MCF 10A (cell line): ENCODE measurements at regions not wholly inside any gene's neighbourhood (a gene's known extent, or its start where the extent isn't known, plus 50 kb on each side); places are given as distances from the start of the nearest gene placed in this dataset.
"Not testable (repeated sequence)": the region's sequence is repeated elsewhere in the genome, so short reads cannot be mapped to it uniquely, and the experiment has no call there.

ENCODE experiments used
- BruUV-seq: library from RNA; stranded (reverse); fragments of 400-500 nt; replicated peaks from 2 replicates; lab custom pipeline; 2021; lab: Mats Ljungman, UMichigan
- CTCF ChIA-PET: fragments of 300-600 bp; sonication (Branson Sonifier 250); formaldehyde crosslinking; extraction: SDS; loops from one replicate; lab custom pipeline; 2021; ENCODE audit warnings: antibody characterized with exemption, inconsistent platforms; lab: Yijun Ruan, JAX
- POLR2A ChIA-PET: fragments of 300-600, 350-650 bp; sonication (Branson Sonifier 250); formaldehyde crosslinking; extraction: SDS; loops from one replicate; lab custom pipeline; 2020; ENCODE audit warnings: antibody characterized with exemption, inconsistent platforms; lab: Yijun Ruan, JAX
- DNase-seq: peaks from one replicate; pipeline ENCODE4 v3.0.0-alpha.2; 2018; ENCODE audit not compliant: unreplicated experiment
- H3K27ac Mint-ChIP-seq: one replicate; pipeline ENCODE4 v1.8.0; 2022; ENCODE audit warnings: mild to moderate bottlenecking, low read depth, mixed read lengths; ENCODE audit not compliant: unreplicated experiment
- H3K27me3 Mint-ChIP-seq: one replicate; pipeline ENCODE4 v1.8.0; 2022; ENCODE audit warnings: mixed read lengths; ENCODE audit not compliant: insufficient read depth, unreplicated experiment
- H3K36me3 Mint-ChIP-seq: one replicate; pipeline ENCODE4 v1.8.0; 2022; ENCODE audit warnings: mild to moderate bottlenecking, moderate library complexity, mixed read lengths; ENCODE audit not compliant: insufficient read depth, unreplicated experiment
- H3K4me1 Mint-ChIP-seq: one replicate; pipeline ENCODE4 v1.8.0; 2022; ENCODE audit warnings: mixed read lengths; ENCODE audit not compliant: insufficient read depth, unreplicated experiment
- H3K4me3 Mint-ChIP-seq: one replicate; pipeline ENCODE4 v1.8.0; 2022; ENCODE audit warnings: mild to moderate bottlenecking, moderate library complexity, mixed read lengths; ENCODE audit not compliant: unreplicated experiment
- H3K9me3 Mint-ChIP-seq: one replicate; pipeline ENCODE4 v1.8.0; 2022; ENCODE audit warnings: mixed read lengths; ENCODE audit not compliant: unreplicated experiment
- CTCF ChIP-seq: fragments of 200-600 bp; IDR thresholded peaks from one replicate; pipeline ENCODE4 v1.8.0; 2022; ENCODE audit warnings: antibody characterized with exemption, mild to moderate bottlenecking; ENCODE audit not compliant: unreplicated experiment
- intact Hi-C: fragments of 100-400 bp; cut with micrococcal nuclease; formaldehyde crosslinking; loops from 2 replicates; pipeline ENCODE4 v1.14.1; 2022

GRCh38 chr5:100709771-100710170, 174.6 kb downstream of the FAM174A start:
- intact Hi-C loops, result loop anchor here (5.0 kb wide), 1 partner anchor 87 kb away; no protein-coding TSS in a partner anchor
- CTCF ChIA-PET, result interaction anchor here (0.7 kb wide), 1 partner anchor 401 kb away, joined by 3 read pairs; no protein-coding TSS in a partner anchor
- H3K4me3 Mint-ChIP-seq, result no peak overlapping the region

GRCh38 chr5:100714780-100715179, 179.6 kb downstream of the FAM174A start:
- H3K27ac Mint-ChIP-seq, POLR2A ChIA-PET, H3K36me3 Mint-ChIP-seq, intact Hi-C loops, H3K27me3 Mint-ChIP-seq, BruUV-seq, H3K4me1 Mint-ChIP-seq, DNase-seq, H3K4me3 Mint-ChIP-seq, H3K9me3 Mint-ChIP-seq: not testable (repeated sequence)
- CTCF ChIA-PET, result interaction anchor here (0.6 kb wide), 1 partner anchor 628 kb away, joined by 4 read pairs; no protein-coding TSS in a partner anchor

More at GRCh38 chr5:100709771-100710170, 174.6 kb downstream of the FAM174A start:
- Mint-ChIP-seq H3K9me3 (no peaks in the 10 kb centered on the region), H3K27me3 (no peaks in the 10 kb centered on the region), H3K36me3 (no peaks in the 10 kb centered on the region), H3K4me1 (no peaks in the 10 kb centered on the region), H3K27ac (no peak overlapping the region)
- POLR2A ChIA-PET, result no interaction called here
- no TSS peak for BruUV-seq
- no peak for TF ChIP-seq CTCF
- DNase-seq, result no peak

- CTCF ChIA-PET, result no interaction called here
- intact Hi-C loops, result no loop called here
- H3K36me3 Mint-ChIP-seq, result no peaks in the 10 kb centered on the region
- no peak for DNase-seq
- H3K4me3 Mint-ChIP-seq, result no peak overlapping the region
- BruUV-seq, result no TSS peak
- H3K9me3 Mint-ChIP-seq, result no peaks in the 10 kb centered on the region
- H3K4me1 Mint-ChIP-seq, result no peaks in the 10 kb centered on the region
- no peak for TF ChIP-seq CTCF
- no peaks in the 10 kb centered on the region for H3K27me3 Mint-ChIP-seq
- no peak overlapping the region for H3K27ac Mint-ChIP-seq
- POLR2A ChIA-PET, result no interaction called here
Measured at GRCh38 chr5:100722657-100723056, 180.4 kb downstream of the ST8SIA4 start.

- Mint-ChIP-seq H3K4me3 (no peak overlapping the region), H3K36me3 (no peaks in the 10 kb centered on the region), H3K27me3 (no peaks in the 10 kb centered on the region), H3K9me3 (no peaks in the 10 kb centered on the region), H3K4me1 (no peaks in the 10 kb centered on the region), H3K27ac (no peak overlapping the region)
- BruUV-seq, result no TSS peak
- TF ChIP-seq CTCF, result no peak
- intact Hi-C loops, result no loop called here
- CTCF ChIA-PET, result no interaction called here
- DNase-seq, result no peak
- POLR2A ChIA-PET, result no interaction called here
Measured at GRCh38 chr5:100723229-100723628, 179.9 kb downstream of the ST8SIA4 start.

- intact Hi-C loops, result no loop called here
- ChIA-PET POLR2A (no interaction called here), CTCF (interaction anchor here (0.6 kb wide), 1 partner anchor 486 kb away, joined by 3 read pairs; no protein-coding TSS in a partner anchor)
- Mint-ChIP-seq H3K9me3 (no peaks in the 10 kb centered on the region), H3K36me3 (no peaks in the 10 kb centered on the region), H3K27me3 (no peaks in the 10 kb centered on the region), H3K4me3 (no peak overlapping the region), H3K4me1 (no peaks in the 10 kb centered on the region), H3K27ac (no peak overlapping the region)
- TF ChIP-seq CTCF, result no peak
- BruUV-seq, result no TSS peak
- no peak for DNase-seq
Measured at GRCh38 chr5:100726116-100726515, 177.0 kb downstream of the ST8SIA4 start.
